ENCODE measurements at regions not wholly inside any gene's neighbourhood (a gene's known extent, or its start where the extent isn't known, plus 50 kb on each side); places are given as distances from the start of the nearest gene placed in this dataset.

- FAIRE-seq = no peak
Measured at GRCh38 chr1:218754477-218754876, 409.3 kb downstream of the TGFB2 start.

GRCh38 chr1:218755128-218755527, 410.0 kb downstream of the TGFB2 start:
- DNase-seq (ENCODE audit: low spot score) = peak; percentile 18
- FAIRE-seq = no peak

More at GRCh38 chr1:218754477-218754876, 409.3 kb downstream of the TGFB2 start:
- no peak for DNase-seq (ENCODE audit: low spot score)

- no peak for FAIRE-seq
- no peak for DNase-seq (ENCODE audit: low spot score)
Measured at GRCh38 chr1:218759795-218760194, 413.9 kb upstream of the LYPLAL1 start.

GRCh38 chr1:218760601-218761570, 412.8 kb upstream of the LYPLAL1 start:
- no peak for DNase-seq (ENCODE audit: low spot score)
- FAIRE-seq = no peak

GRCh38 chr1:218763538-218763937, 410.1 kb upstream of the LYPLAL1 start:
- DNase-seq (ENCODE audit: low spot score) (no peak), FAIRE-seq (no peak)

- no peak for FAIRE-seq
Measured at GRCh38 chr1:218765753-218766152, 407.9 kb upstream of the LYPLAL1 start.

GRCh38 chr1:218771931-218772330, 401.7 kb upstream of the LYPLAL1 start:
- FAIRE-seq (no peak), DNase-seq (ENCODE audit: low spot score) (no peak)

More at GRCh38 chr1:218765753-218766152, 407.9 kb upstream of the LYPLAL1 start:
- DNase-seq (ENCODE audit: low spot score) = no peak

- DNase-seq (ENCODE audit: low spot score) (peak; percentile 32), FAIRE-seq (peak; percentile 53)
Measured at GRCh38 chr1:218772575-218772974, 401.1 kb upstream of the LYPLAL1 start.

- FAIRE-seq (no peak), DNase-seq (ENCODE audit: low spot score) (no peak)
Measured at GRCh38 chr1:218775501-218776021, 398.1 kb upstream of the LYPLAL1 start.

- FAIRE-seq (no peak), DNase-seq (ENCODE audit: low spot score) (no peak)
Measured at GRCh38 chr1:218778257-218779126, 395.2 kb upstream of the LYPLAL1 start.

- peak; percentile 61 for DNase-seq (ENCODE audit: low spot score)
- peak; percentile 63 for FAIRE-seq
Measured at GRCh38 chr1:218779341-218780100, 394.2 kb upstream of the LYPLAL1 start.

GRCh38 chr1:218783131-218783530, 390.5 kb upstream of the LYPLAL1 start:
- DNase-seq (ENCODE audit: low spot score) (no peak), FAIRE-seq (no peak)

- no peak for DNase-seq (ENCODE audit: low spot score)
- no peak for FAIRE-seq
Measured at GRCh38 chr1:218783916-218784315, 389.8 kb upstream of the LYPLAL1 start.

- DNase-seq (ENCODE audit: low spot score) = no peak
Measured at GRCh38 chr1:218785928-218786327, 387.8 kb upstream of the LYPLAL1 start.

GRCh38 chr1:218787826-218788225, 385.9 kb upstream of the LYPLAL1 start:
- DNase-seq (ENCODE audit: low spot score) (no peak), FAIRE-seq (no peak)

More at GRCh38 chr1:218785928-218786327, 387.8 kb upstream of the LYPLAL1 start:
- FAIRE-seq = no peak

GRCh38 chr1:218796773-218797172, 376.9 kb upstream of the LYPLAL1 start:
- FAIRE-seq (no peak), DNase-seq (ENCODE audit: low spot score) (no peak)

GRCh38 chr1:218802799-218803198, 370.9 kb upstream of the LYPLAL1 start:
- no peak for FAIRE-seq
- DNase-seq (ENCODE audit: low spot score) = no peak

- FAIRE-seq = no peak
- DNase-seq (ENCODE audit: low spot score) = no peak
Measured at GRCh38 chr1:218803351-218803997, 370.2 kb upstream of the LYPLAL1 start.

GRCh38 chr1:218804014-218804785, 369.5 kb upstream of the LYPLAL1 start:
- FAIRE-seq = no peak
- no peak for DNase-seq (ENCODE audit: low spot score)

GRCh38 chr1:218809061-218809460, 364.6 kb upstream of the LYPLAL1 start:
- DNase-seq (ENCODE audit: low spot score) = no peak
- FAIRE-seq = no peak
